Ishikawa (cell line): ENCODE measurements at regions not wholly inside any gene's neighbourhood (a gene's known extent, or its start where the extent isn't known, plus 50 kb on each side); places are given as distances from the start of the nearest gene placed in this dataset.

Source experiments
- CEBPB ChIP-seq: IDR thresholded peaks from 2 replicates; pipeline ENCODE4 v1.6.1; 2012
- CREB1 ChIP-seq: IDR thresholded peaks from 2 replicates; pipeline ENCODE4 v1.6.1; 2012; ENCODE audit warnings: low read depth
- EGR1 ChIP-seq: IDR thresholded peaks from 2 replicates; pipeline ENCODE4 v1.6.1; 2012
- EP300 ChIP-seq: IDR thresholded peaks from 2 replicates; pipeline ENCODE4 v1.6.1; 2012; ENCODE audit warnings: borderline replicate concordance
- FOXM1 ChIP-seq: IDR thresholded peaks from 2 replicates; pipeline ENCODE4 v1.6.1; 2012; ENCODE audit warnings: low read depth, borderline replicate concordance
- MAX ChIP-seq: IDR thresholded peaks from 2 replicates; pipeline ENCODE4 v1.6.1; 2012
- NFIC ChIP-seq: IDR thresholded peaks from 2 replicates; pipeline ENCODE4 v1.6.1; 2012
- RAD21 ChIP-seq: IDR thresholded peaks from 2 replicates; pipeline ENCODE4 v1.6.1; 2012; ENCODE audit warnings: low read depth
- REST ChIP-seq: IDR thresholded peaks from 2 replicates; pipeline ENCODE4 v1.6.1; 2012; ENCODE audit warnings: low read depth, mild to moderate bottlenecking
- TAF1 ChIP-seq: IDR thresholded peaks from 2 replicates; pipeline ENCODE4 v1.6.1; 2012; ENCODE audit warnings: low read depth, mild to moderate bottlenecking
- TCF12 ChIP-seq: IDR thresholded peaks from 2 replicates; pipeline ENCODE4 v1.6.1; 2012; ENCODE audit warnings: low read depth
- TEAD4 ChIP-seq: IDR thresholded peaks from 2 replicates; pipeline ENCODE4 v1.6.1; 2012
- USF1 ChIP-seq: IDR thresholded peaks from 2 replicates; pipeline ENCODE4 v1.6.1; 2012
- YY1 ChIP-seq: IDR thresholded peaks from 2 replicates; pipeline ENCODE4 v1.6.1; 2012; ENCODE audit warnings: low read depth
- ZBTB7A ChIP-seq: IDR thresholded peaks from 2 replicates; pipeline ENCODE4 v1.6.1; 2012; ENCODE audit warnings: low read depth

GRCh38 chr18:1292167-1292566, 387.5 kb downstream of the ADCYAP1 start:
- TF ChIP-seq ZBTB7A (no peak), FOXM1 (no peak), YY1 (no peak), CREB1 (no peak)

GRCh38 chr18:1294229-1294628, 389.6 kb downstream of the ADCYAP1 start:
- TF ChIP-seq FOXM1 (no peak), ZBTB7A (no peak), CEBPB (no peak), TAF1 (no peak), CREB1 (no peak), REST (no peak), EGR1 (no peak), NFIC (no peak), YY1 (no peak), TCF12 (no peak), TEAD4 (no peak), USF1 (no peak)

- no peak for TF ChIP-seq REST
- no peak for TF ChIP-seq USF1
- TF ChIP-seq MAX, result no peak
- TF ChIP-seq TEAD4, result no peak
- no peak for TF ChIP-seq TAF1
- no peak for TF ChIP-seq CREB1
- TF ChIP-seq ZBTB7A, result no peak
- TF ChIP-seq NFIC, result no peak
- no peak for TF ChIP-seq FOXM1
- TF ChIP-seq EGR1, result no peak
- no peak for TF ChIP-seq CEBPB
- TF ChIP-seq EP300, result no peak
- TF ChIP-seq RAD21, result no peak
- TF ChIP-seq TCF12, result no peak
- TF ChIP-seq YY1, result no peak
These were observed 391.6 kb downstream of the ADCYAP1 start for GRCh38 chr18:1296237-1296636.

GRCh38 chr18:1302861-1303260, 398.2 kb downstream of the ADCYAP1 start:
- no peak for TF ChIP-seq MAX

- TF ChIP-seq REST (no peak), MAX (no peak), ZBTB7A (no peak), TAF1 (no peak), CREB1 (no peak), EGR1 (no peak), USF1 (no peak), YY1 (no peak), RAD21 (no peak), FOXM1 (no peak), TCF12 (no peak), TEAD4 (no peak), CEBPB (no peak)
These were observed 399.8 kb downstream of the ADCYAP1 start for GRCh38 chr18:1304392-1304992.
